ENCODE measurements at regions not wholly inside any gene's neighbourhood (a gene's known extent, or its start where the extent isn't known, plus 50 kb on each side); places are given as distances from the start of the nearest gene placed in this dataset.

- TF ChIP-seq, protein P1, sequence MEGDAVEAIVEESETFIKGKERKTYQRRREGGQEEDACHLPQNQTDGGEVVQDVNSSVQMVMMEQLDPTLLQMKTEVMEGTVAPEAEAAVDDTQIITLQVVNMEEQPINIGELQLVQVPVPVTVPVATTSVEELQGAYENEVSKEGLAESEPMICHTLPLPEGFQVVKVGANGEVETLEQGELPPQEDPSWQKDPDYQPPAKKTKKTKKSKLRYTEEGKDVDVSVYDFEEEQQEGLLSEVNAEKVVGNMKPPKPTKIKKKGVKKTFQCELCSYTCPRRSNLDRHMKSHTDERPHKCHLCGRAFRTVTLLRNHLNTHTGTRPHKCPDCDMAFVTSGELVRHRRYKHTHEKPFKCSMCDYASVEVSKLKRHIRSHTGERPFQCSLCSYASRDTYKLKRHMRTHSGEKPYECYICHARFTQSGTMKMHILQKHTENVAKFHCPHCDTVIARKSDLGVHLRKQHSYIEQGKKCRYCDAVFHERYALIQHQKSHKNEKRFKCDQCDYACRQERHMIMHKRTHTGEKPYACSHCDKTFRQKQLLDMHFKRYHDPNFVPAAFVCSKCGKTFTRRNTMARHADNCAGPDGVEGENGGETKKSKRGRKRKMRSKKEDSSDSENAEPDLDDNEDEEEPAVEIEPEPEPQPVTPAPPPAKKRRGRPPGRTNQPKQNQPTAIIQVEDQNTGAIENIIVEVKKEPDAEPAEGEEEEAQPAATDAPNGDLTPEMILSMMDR (IDR thresholded peaks at IDR 0.05; ENCODE audit: low read depth, low read length, poor library complexity, severe bottlenecking): no peak
- TF ChIP-seq EZH2phosphoT487 (IDR thresholded peaks at IDR 0.05; ENCODE audit: borderline replicate concordance, low read length): no peak
Observed at GRCh38 chr12:97005174-97005573, 98.1 kb downstream of the NEDD1 start.

All from DOHH2 (cell line).